Gastroesophageal sphincter (tissue), 4 donors: ENCODE measurements at regions not wholly inside any gene's neighbourhood (a gene's known extent, or its start where the extent isn't known, plus 50 kb on each side); places are given as distances from the start of the nearest gene placed in this dataset.

Source experiments
- ATAC-seq: fragments of 150-250 bp; one replicate; pipeline ENCODE4 v1.9.1; 2016; ENCODE audit warnings: mild to moderate bottlenecking, moderate library complexity
- H3K27ac ChIP-seq, 4 donors: fragments of 200-600 bp; sonication (generic) in 3 of 4; 1 replicate in 3 of 4; 2 replicates in 1 of 4; pipeline ENCODE4 v1.5.1; 2016 to 2019
- H3K27me3 ChIP-seq: fragments of 200-600 bp; sonication (generic); one replicate; pipeline ENCODE4 v1.5.1; 2019
- H3K36me3 ChIP-seq, 2 donors: fragments of 200-600 bp; sonication (generic); one replicate each; pipeline ENCODE4 v1.5.1; 2019; ENCODE audit warnings: control low read depth in 1 of 2
- H3K4me1 ChIP-seq, 3 donors: fragments of 200-600 bp; sonication (generic); 1 replicate in 2 of 3; 2 replicates in 1 of 3; pipeline ENCODE4 v1.5.1; 2016 to 2019; ENCODE audit warnings: control low read depth in 2 of 3
- H3K4me3 ChIP-seq, 2 donors: fragments of 200-600 bp; sonication (generic); one replicate each; pipeline ENCODE4 v1.5.1; 2019; ENCODE audit warnings: mild to moderate bottlenecking in 1 of 2, moderate library complexity in 1 of 2
- H3K9me3 ChIP-seq, 3 donors: fragments of 200-600 bp; sonication (generic); one replicate each; pipeline ENCODE4 v1.5.1; 2017 to 2019; ENCODE audit warnings: control low read depth in 2 of 3
- EP300 ChIP-seq: sonication (generic); formaldehyde crosslinking; IDR thresholded peaks from one replicate; pipeline ENCODE4 v1.6.1; 2017; ENCODE audit warnings: antibody characterized with exemption, mild to moderate bottlenecking
- POLR2A ChIP-seq, 2 donors: fragments of 450-650 bp; IDR thresholded peaks; one replicate each; pipeline ENCODE4 v1.6.1; 2017; ENCODE audit warnings: antibody characterized with exemption in 2 of 2, mild to moderate bottlenecking in 2 of 2, moderate library complexity in 1 of 2
- POLR2AphosphoS5 ChIP-seq: sonication (generic); formaldehyde crosslinking; IDR thresholded peaks from one replicate; pipeline ENCODE4 v1.6.1; 2017; ENCODE audit warnings: antibody characterized with exemption
- WGBS, 2 donors: methylation state at CpG; one replicate each; pipeline ENCODE4 v1.1.5; 2018; ENCODE audit warnings: low coverage in 1 of 2; 5-methylcytosine and 5-hydroxymethylcytosine counted together
- TF ChIP-seq, protein P1 (sequence below), 4 experiments: fragments of 200-600 bp in 2 of 4; fragments of 450-650 bp in 2 of 4; sonication (generic) in 1 of 4; IDR thresholded peaks; one replicate each; pipeline ENCODE4 v1.5.1; 2017 to 2019; ENCODE audit warnings: antibody characterized with exemption in 4 of 4, mild to moderate bottlenecking in 2 of 4, moderate library complexity in 2 of 4

DNA sequence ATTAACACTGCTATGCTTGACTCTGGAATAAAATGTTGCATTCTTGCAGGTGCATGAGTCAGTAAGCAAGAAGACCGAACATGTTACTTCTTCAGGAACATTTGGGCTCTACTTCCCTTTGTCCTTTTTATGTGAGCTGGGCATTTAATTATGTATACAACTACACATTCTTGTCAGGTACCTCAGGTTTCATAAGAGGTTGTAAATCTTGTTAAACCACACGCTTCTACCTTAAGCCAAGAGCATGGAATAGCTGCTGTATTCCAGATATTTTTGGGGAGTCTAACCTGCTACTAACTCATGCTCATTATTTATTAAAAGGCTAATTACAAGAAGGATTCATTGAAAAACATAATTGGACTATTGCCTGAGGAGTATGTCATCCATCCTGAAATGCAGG, 414.2 kb upstream of the KLF6 start:
- ATAC-seq = no peak
- no peaks in the 10 kb centered on the region for H3K36me3 ChIP-seq
- TF ChIP-seq EP300 (no peak), POLR2AphosphoS5 (no peak), POLR2A (IDR thresholded peaks at IDR 0.05) (no peak)
- TF ChIP-seq, protein P1, sequence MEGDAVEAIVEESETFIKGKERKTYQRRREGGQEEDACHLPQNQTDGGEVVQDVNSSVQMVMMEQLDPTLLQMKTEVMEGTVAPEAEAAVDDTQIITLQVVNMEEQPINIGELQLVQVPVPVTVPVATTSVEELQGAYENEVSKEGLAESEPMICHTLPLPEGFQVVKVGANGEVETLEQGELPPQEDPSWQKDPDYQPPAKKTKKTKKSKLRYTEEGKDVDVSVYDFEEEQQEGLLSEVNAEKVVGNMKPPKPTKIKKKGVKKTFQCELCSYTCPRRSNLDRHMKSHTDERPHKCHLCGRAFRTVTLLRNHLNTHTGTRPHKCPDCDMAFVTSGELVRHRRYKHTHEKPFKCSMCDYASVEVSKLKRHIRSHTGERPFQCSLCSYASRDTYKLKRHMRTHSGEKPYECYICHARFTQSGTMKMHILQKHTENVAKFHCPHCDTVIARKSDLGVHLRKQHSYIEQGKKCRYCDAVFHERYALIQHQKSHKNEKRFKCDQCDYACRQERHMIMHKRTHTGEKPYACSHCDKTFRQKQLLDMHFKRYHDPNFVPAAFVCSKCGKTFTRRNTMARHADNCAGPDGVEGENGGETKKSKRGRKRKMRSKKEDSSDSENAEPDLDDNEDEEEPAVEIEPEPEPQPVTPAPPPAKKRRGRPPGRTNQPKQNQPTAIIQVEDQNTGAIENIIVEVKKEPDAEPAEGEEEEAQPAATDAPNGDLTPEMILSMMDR (IDR thresholded peaks at IDR 0.05) = no peak
- WGBS, 2 donors = 95 to 100% methylated on average over 1 to 2 of the region's 2 CpGs
- peaks cover 0 to 49% (median 2%) of the 10 kb centered on the region in 3 donors for H3K4me1 ChIP-seq
- H3K4me3 ChIP-seq = no peak overlapping the region
- no peaks in the 10 kb centered on the region for H3K27me3 ChIP-seq
- H3K27ac ChIP-seq = peak overlapping the region in 1 of 4 donors; percentile 84
- no peaks in the 10 kb centered on the region for H3K9me3 ChIP-seq

DNA sequence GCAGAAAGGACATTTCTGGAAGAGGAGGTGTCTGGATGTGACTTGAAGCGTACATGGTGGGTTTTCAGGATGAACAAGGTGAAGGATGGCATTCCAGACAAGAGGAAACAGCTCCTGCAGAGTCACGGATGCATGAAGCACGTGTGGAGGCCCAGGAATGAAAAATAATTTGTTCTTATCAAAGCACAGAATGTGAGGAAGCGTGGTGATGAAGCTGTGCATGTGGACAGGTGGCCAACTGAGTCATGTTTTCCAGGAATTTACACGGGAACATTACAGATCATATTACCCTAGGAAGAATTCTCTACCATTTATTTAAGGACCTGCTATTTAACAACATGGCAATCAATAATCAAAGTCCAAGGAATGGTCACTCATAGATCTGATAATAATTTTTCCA, 413.2 kb upstream of the KLF6 start:
- Histone ChIP-seq H3K27ac (peak overlapping the region in 3 of 4 donors; percentile 80 to 85 (median 84)), H3K4me3 (no peak overlapping the region), H3K4me1 (peaks cover 0 to 46% (median 2%) of the 10 kb centered on the region in 3 donors), H3K9me3 (no peaks in the 10 kb centered on the region), H3K27me3 (no peaks in the 10 kb centered on the region), H3K36me3 (no peaks in the 10 kb centered on the region)
- ATAC-seq = no peak
- no peak for TF ChIP-seq POLR2AphosphoS5
- 79 to 87% methylated on average over 4 to 5 of the region's 5 CpGs for WGBS, 2 donors

DNA sequence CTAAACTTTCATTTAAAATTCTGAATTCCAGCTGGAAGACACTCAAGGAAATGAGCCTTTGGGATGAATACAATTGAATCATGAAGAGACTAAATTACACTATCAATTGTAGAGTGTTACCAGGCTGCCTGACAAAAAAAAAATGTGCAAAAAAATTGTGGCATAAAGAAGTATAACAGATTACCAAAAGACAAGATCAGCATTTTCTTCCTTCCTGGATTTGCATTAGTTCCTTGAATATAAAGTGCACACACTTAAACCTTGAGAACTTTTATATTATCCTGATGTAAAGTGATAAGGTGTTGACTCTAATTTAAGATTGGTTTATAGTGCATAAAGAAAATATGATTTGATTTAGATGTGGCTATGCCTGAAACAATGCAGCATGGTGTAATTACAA, 412.7 kb upstream of the KLF6 start:
- no peak for ATAC-seq
- Histone ChIP-seq H3K27ac (peak overlapping the region; percentile 77 to 85 (median 82)), H3K27me3 (no peaks in the 10 kb centered on the region), H3K4me3 (no peak overlapping the region), H3K4me1 (peaks cover 0 to 41% (median 2%) of the 10 kb centered on the region in 3 donors), H3K36me3 (no peaks in the 10 kb centered on the region), H3K9me3 (no peaks in the 10 kb centered on the region)
- TF ChIP-seq POLR2A (IDR thresholded peaks at IDR 0.05) (no peak), EP300 (no peak), POLR2AphosphoS5 (no peak)
- TF ChIP-seq, protein P1 (IDR thresholded peaks at IDR 0.05) = no peak

DNA sequence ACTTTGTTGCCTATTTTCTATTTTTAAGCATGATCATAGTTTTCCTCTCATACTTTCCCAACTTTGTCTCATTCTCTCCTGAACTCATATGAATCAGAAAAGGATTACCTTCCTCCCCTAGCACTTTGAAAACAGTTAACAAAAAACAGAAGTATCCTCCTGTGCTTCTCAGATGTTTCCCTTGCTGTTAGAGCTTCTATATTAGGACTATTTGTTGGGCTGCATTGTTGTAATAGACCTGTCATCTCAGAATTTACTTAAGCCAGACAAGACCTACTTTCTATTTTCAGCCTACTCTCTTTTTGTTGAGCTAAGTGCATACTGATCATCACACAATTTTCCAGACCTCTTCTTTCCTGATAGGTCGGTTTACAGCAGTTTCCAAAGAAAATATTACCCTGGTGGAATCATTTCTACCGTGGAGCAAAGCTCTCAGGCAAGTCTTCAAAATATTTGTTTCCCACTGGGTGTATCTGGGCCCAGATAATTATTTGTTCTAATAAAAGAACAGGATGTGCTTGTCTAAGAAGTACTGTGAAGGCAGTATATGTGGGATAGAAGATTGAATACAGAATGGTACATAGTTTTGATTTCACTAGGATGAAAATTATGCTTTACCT, 411.9 kb upstream of the KLF6 start:
- Histone ChIP-seq H3K27me3 (no peaks in the 10 kb centered on the region), H3K9me3 (no peaks in the 10 kb centered on the region), H3K36me3 (no peaks in the 10 kb centered on the region), H3K27ac (peak overlapping the region; percentile 77 to 85 (median 82)), H3K4me3 (no peak overlapping the region), H3K4me1 (peaks cover 0 to 38% (median 2%) of the 10 kb centered on the region in 3 donors)
- peak; percentile 86 for ATAC-seq
- WGBS, 2 donors = 0 to 7% methylated on average over 2 of the region's 2 CpGs
- no peak for TF ChIP-seq POLR2A (IDR thresholded peaks at IDR 0.05)
- peak; percentile 79 for TF ChIP-seq POLR2AphosphoS5

DNA sequence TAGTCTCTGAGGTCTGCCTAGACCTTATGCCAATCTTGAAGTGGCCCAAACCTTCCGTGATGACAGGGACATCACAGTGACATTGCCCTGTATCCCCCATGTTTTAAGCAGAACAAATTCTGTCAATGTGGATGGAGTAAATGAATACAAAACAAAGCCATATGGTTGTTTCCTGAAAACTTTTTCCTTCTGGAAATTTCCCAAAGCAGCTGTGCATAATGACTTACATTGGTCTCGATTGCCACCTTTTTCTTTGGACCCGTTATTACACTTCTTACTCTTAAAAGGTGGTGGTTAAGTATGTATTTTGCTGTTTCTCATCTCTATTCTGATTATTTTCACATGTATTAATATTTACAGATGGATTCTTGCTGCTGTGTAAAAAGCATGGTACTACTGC, 411.2 kb upstream of the KLF6 start:
- 56 to 68% methylated on average over 3 of the region's 3 CpGs for WGBS, 2 donors
- H3K27ac ChIP-seq = peak overlapping the region; percentile 77 to 85 (median 82)

DNA sequence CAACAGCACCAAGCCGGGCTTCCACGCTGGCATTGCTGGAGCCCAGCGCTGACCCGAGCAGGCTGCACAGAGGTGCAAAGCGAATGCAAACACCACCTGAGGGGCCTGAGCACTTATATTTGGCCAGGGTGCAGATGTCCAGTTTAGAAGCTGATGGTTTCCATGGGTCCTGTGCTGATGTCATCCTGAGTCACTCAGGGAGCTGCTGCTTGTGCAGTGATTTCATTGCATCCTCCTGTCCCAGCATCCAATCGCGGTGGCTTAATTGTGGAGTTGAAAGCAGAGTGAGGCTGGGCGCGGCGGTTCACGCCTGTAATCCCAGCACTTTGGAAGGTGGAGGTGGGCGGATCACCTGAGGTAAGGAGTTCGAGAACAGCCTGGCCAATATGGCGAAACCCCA, 410.2 kb upstream of the KLF6 start:
- Histone ChIP-seq H3K9me3 (no peaks in the 10 kb centered on the region), H3K4me1 (peaks cover 0 to 38% (median 2%) of the 10 kb centered on the region in 3 donors), H3K27ac (peak overlapping the region in 1 of 4 donors; percentile 84), H3K4me3 (no peak overlapping the region), H3K36me3 (no peaks in the 10 kb centered on the region), H3K27me3 (no peaks in the 10 kb centered on the region)
- WGBS, 2 donors = 89 to 100% methylated on average over 3 to 5 of the region's 14 CpGs
- TF ChIP-seq, protein P1 (IDR thresholded peaks at IDR 0.05) = no peak
- TF ChIP-seq POLR2A (IDR thresholded peaks at IDR 0.05) (no peak), POLR2AphosphoS5 (no peak), EP300 (no peak)
- no peak for ATAC-seq

More for the DNA sequence above, 411.2 kb upstream of the KLF6 start:
- Histone ChIP-seq H3K36me3 (no peaks in the 10 kb centered on the region), H3K4me1 (peaks cover 0 to 38% (median 2%) of the 10 kb centered on the region in 3 donors), H3K27me3 (no peaks in the 10 kb centered on the region), H3K4me3 (no peak overlapping the region), H3K9me3 (no peaks in the 10 kb centered on the region)
- no peak for ATAC-seq
- TF ChIP-seq POLR2AphosphoS5 (no peak), POLR2A (IDR thresholded peaks at IDR 0.05) (no peak), EP300 (no peak)
- TF ChIP-seq, protein P1 (IDR thresholded peaks at IDR 0.05) = no peak
